MM.1S (cell line): ENCODE measurements at regions not wholly inside any gene's neighbourhood (a gene's known extent, or its start where the extent isn't known, plus 50 kb on each side); places are given as distances from the start of the nearest gene placed in this dataset.

Experiments
- DNase-seq: peaks from one replicate; pipeline ENCODE4 v3.0.0-alpha.2; 2015
- H2AFZ ChIP-seq: fragments of 300-600 bp; sonication (generic); 2 replicates; pipeline ENCODE4 v1.6.0; 2016; ENCODE audit warnings: antibody characterized with exemption, low read length
- H3F3A ChIP-seq: fragments of 300-600 bp; sonication (generic); 2 replicates; pipeline ENCODE4 v1.6.1; 2016; ENCODE audit warnings: mild to moderate bottlenecking, antibody characterized with exemption, low read length, moderate library complexity, mixed read lengths; ENCODE audit not compliant: insufficient read depth
- H3K27ac ChIP-seq: fragments of 300-600 bp; sonication (generic); 2 replicates; pipeline ENCODE4 v1.5.1; 2016; ENCODE audit warnings: mild to moderate bottlenecking, low read length
- H3K27me3 ChIP-seq: fragments of 300-600 bp; sonication (generic); replicated peaks from 2 replicates; pipeline ENCODE4 v1.6.0; 2016; ENCODE audit warnings: low read length; ENCODE audit not compliant: insufficient read depth
- H3K36me3 ChIP-seq: fragments of 300-600 bp; sonication (generic); replicated peaks from 2 replicates; pipeline ENCODE4 v1.6.1; 2016; ENCODE audit warnings: mild to moderate bottlenecking, low read length, mixed read lengths; ENCODE audit not compliant: insufficient read depth
- H3K4me1 ChIP-seq: fragments of 300-600 bp; sonication (generic); 2 replicates; pipeline ENCODE4 v1.6.1; 2016; ENCODE audit warnings: low read length, mixed read lengths
- H3K4me2 ChIP-seq: fragments of 300-600 bp; sonication (generic); 2 replicates; pipeline ENCODE4 v1.6.0; 2016; ENCODE audit warnings: low read depth, low read length
- H3K4me3 ChIP-seq: fragments of 300-600 bp; sonication (generic); 2 replicates; pipeline ENCODE4 v1.5.1; 2016; ENCODE audit warnings: low read length, mixed read lengths
- H3K79me2 ChIP-seq: fragments of 300-600 bp; sonication (generic); 2 replicates; pipeline ENCODE4 v1.6.1; 2016; ENCODE audit warnings: mixed run types, low read length, mixed read lengths
- H3K9ac ChIP-seq: fragments of 300-600 bp; sonication (generic); 2 replicates; pipeline ENCODE4 v1.6.1; 2016; ENCODE audit warnings: low read length, mixed read lengths
- H3K9me2 ChIP-seq: fragments of 300-600 bp; sonication (generic); replicated peaks from 2 replicates; pipeline ENCODE4 v1.6.1; 2016; ENCODE audit warnings: mild to moderate bottlenecking, low read length, mixed read lengths; ENCODE audit not compliant: insufficient read depth
- H3K9me3 ChIP-seq: fragments of 300-600 bp; sonication (generic); replicated peaks from 2 replicates; pipeline ENCODE4 v1.6.1; 2016; ENCODE audit warnings: mild to moderate bottlenecking, low read length, mixed read lengths; ENCODE audit not compliant: insufficient read depth
- H4K20me1 ChIP-seq: fragments of 300-600 bp; sonication (generic); 2 replicates; pipeline ENCODE4 v1.6.1; 2016; ENCODE audit warnings: mild to moderate bottlenecking, low read length, moderate library complexity, mixed read lengths; ENCODE audit not compliant: insufficient read depth
- CTCF ChIP-seq: fragments of 300-600 bp; sonication (generic); IDR thresholded peaks from 2 replicates; pipeline ENCODE4 v1.5.1; 2016; ENCODE audit warnings: antibody characterized with exemption, low read length, mixed read lengths
- EZH2 ChIP-seq: fragments of 300-600 bp; sonication (generic); optimal IDR thresholded peaks from 2 replicates; pipeline ENCODE3; 2017; ENCODE audit warnings: low read depth, mild to moderate bottlenecking, antibody characterized with exemption, low read length, mixed read lengths
- EZH2phosphoT487 ChIP-seq: fragments of 300-600 bp; sonication (generic); IDR thresholded peaks from 2 replicates; pipeline ENCODE4 v1.6.1; 2018; ENCODE audit warnings: antibody characterized with exemption, low read length

- Histone ChIP-seq H3K27ac (no peak overlapping the region), H3K27me3 (no peaks in the 10 kb centered on the region), H3K9ac (no peak overlapping the region), H3K4me1 (peaks cover 12% of the 10 kb centered on the region), H2AFZ (no peak overlapping the region), H3K4me3 (no peak overlapping the region), H4K20me1 (no peaks in the 10 kb centered on the region), H3K36me3 (no peaks in the 10 kb centered on the region), H3K4me2 (no peak overlapping the region), H3F3A (0 out of 2 replicates have a peak, but pooled peaks cover 9% of the 10 kb centered on the region), H3K9me2 (no peaks in the 10 kb centered on the region), H3K79me2 (no peaks in the 10 kb centered on the region), H3K9me3 (no peaks in the 10 kb centered on the region)
- no peak for TF ChIP-seq EZH2phosphoT487
- TF ChIP-seq CTCF = no peak
- TF ChIP-seq EZH2 = no peak
- DNase-seq = no peak
Measured at GRCh38 chr10:52633266-52633665, 139.3 kb downstream of the MBL2 start.

DNA sequence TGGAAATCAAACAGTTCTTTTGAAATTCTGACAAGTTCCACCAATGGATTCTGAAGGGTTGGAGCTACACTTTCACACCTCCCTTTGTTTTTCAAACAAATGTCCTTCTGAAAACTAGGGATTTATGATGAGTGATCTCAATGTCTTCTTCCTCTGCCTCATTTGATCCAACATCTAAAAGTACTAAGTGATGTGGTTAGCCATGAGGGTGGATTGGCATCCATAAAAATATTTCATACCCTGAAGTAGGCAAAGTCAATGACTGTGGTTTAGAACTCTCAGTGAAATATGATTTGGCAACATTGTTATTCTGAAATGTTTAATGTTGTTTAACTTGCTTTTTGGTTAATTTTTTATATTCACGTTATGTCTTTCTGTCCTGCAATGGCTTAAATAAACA, 136.9 kb downstream of the MBL2 start:
- no peak overlapping the region for H2AFZ ChIP-seq
- H3K79me2 ChIP-seq = no peaks in the 10 kb centered on the region
- H3K27me3 ChIP-seq = no peaks in the 10 kb centered on the region
- H4K20me1 ChIP-seq = no peaks in the 10 kb centered on the region
- H3K9ac ChIP-seq = no peak overlapping the region
- no peak overlapping the region for H3K27ac ChIP-seq
- no peak for DNase-seq
- peaks cover 12% of the 10 kb centered on the region for H3F3A ChIP-seq
- H3K4me3 ChIP-seq = no peak overlapping the region
- H3K4me1 ChIP-seq = peaks cover 29% of the 10 kb centered on the region
- H3K36me3 ChIP-seq = no peaks in the 10 kb centered on the region
- H3K9me3 ChIP-seq = no peaks in the 10 kb centered on the region
- TF ChIP-seq CTCF (no peak), EZH2 (no peak), EZH2phosphoT487 (no peak)
- no peaks in the 10 kb centered on the region for H3K9me2 ChIP-seq
- H3K4me2 ChIP-seq = no peak overlapping the region

DNA sequence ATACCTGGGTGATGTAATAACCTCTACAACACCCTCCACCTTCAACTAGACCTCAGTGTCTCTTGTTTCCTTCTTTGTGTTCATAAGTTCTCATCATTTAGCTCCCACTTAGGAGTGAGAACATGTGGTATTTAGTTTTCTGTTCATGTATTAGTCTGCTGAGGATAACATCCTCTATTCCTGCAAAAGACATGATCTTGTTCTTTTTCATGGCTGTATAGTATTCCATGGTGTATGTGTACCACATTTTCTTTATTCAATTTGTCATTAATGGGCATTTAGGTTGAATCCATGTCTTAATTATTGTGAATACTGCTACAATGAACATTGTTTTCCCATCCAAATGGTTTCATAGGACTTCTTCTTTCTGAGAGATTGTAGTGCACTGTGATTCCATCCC, 135.7 kb downstream of the MBL2 start:
- H3K27me3 ChIP-seq = no peaks in the 10 kb centered on the region
- H2AFZ ChIP-seq = no peak overlapping the region
- H3K4me3 ChIP-seq = no peak overlapping the region
- peak overlapping the region; percentile 30; the same call in 1 of the 2 replicates for H3K4me2 ChIP-seq
- H3K27ac ChIP-seq = peak overlapping the region; percentile 13; the same call in 1 of the 2 replicates
- TF ChIP-seq EZH2phosphoT487 (no peak), CTCF (no peak), EZH2 (no peak)
- no peak overlapping the region for H3K9ac ChIP-seq
- no peak for DNase-seq
- no peaks in the 10 kb centered on the region for H3K9me3 ChIP-seq
- no peaks in the 10 kb centered on the region for H4K20me1 ChIP-seq
- no peaks in the 10 kb centered on the region for H3K36me3 ChIP-seq
- no peaks in the 10 kb centered on the region for H3K79me2 ChIP-seq
- no peaks in the 10 kb centered on the region for H3K9me2 ChIP-seq
- peaks cover 29% of the 10 kb centered on the region for H3K4me1 ChIP-seq
- H3F3A ChIP-seq = peaks cover 12% of the 10 kb centered on the region
